Transverse colon (tissue), 3 donors: ENCODE measurements at regions not wholly inside any gene's neighbourhood (a gene's known extent, or its start where the extent isn't known, plus 50 kb on each side); places are given as distances from the start of the nearest gene placed in this dataset.

ENCODE experiments used
- POLR2A ChIP-seq: fragments of 450-650 bp; IDR thresholded peaks from one replicate; pipeline ENCODE4 v1.6.1; 2016; ENCODE audit warnings: antibody characterized with exemption, mild to moderate bottlenecking, moderate library complexity
- TF ChIP-seq, protein P1 (sequence below), 5 experiments: fragments of 200-600 bp in 3 of 5; fragments of 450-650 bp in 2 of 5; sonication (generic) in 3 of 5; IDR thresholded peaks; 1 replicate in 2 of 5; 2 replicates in 3 of 5; pipeline ENCODE4 v1.5.1; 2016 to 2017; ENCODE audit warnings: antibody characterized with exemption in 5 of 5, inconsistent platforms in 3 of 5, mild to moderate bottlenecking in 2 of 5, moderate library complexity in 1 of 5

DNA sequence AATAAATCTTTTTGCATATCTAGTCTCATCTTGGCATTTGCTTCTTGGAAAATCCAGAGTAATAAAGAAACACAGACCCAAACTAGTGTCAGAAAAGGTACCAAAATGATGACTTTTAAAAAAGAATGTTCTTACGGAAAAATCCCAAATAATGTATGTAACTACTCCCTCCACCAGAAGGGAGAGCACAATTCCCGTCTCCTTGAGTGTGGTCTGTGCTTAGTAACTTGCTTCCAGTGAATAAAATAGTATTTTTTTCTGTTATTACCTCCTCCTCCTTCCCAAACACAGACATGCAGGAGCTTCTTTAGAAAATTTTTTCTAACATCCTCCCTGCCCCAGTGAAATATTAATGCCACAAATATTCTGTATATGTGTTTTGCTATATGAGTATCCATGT, 358.1 kb downstream of the ZFHX3 start:
- TF ChIP-seq, protein P1, sequence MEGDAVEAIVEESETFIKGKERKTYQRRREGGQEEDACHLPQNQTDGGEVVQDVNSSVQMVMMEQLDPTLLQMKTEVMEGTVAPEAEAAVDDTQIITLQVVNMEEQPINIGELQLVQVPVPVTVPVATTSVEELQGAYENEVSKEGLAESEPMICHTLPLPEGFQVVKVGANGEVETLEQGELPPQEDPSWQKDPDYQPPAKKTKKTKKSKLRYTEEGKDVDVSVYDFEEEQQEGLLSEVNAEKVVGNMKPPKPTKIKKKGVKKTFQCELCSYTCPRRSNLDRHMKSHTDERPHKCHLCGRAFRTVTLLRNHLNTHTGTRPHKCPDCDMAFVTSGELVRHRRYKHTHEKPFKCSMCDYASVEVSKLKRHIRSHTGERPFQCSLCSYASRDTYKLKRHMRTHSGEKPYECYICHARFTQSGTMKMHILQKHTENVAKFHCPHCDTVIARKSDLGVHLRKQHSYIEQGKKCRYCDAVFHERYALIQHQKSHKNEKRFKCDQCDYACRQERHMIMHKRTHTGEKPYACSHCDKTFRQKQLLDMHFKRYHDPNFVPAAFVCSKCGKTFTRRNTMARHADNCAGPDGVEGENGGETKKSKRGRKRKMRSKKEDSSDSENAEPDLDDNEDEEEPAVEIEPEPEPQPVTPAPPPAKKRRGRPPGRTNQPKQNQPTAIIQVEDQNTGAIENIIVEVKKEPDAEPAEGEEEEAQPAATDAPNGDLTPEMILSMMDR (IDR thresholded peaks at IDR 0.05): no peak
- TF ChIP-seq POLR2A: no peak
